ENCODE measurements at regions not wholly inside any gene's neighbourhood (a gene's known extent, or its start where the extent isn't known, plus 50 kb on each side); places are given as distances from the start of the nearest gene placed in this dataset.
A peak's percentile ranks its signal among the peaks of the same experiment; 100 is the strongest.

DNA sequence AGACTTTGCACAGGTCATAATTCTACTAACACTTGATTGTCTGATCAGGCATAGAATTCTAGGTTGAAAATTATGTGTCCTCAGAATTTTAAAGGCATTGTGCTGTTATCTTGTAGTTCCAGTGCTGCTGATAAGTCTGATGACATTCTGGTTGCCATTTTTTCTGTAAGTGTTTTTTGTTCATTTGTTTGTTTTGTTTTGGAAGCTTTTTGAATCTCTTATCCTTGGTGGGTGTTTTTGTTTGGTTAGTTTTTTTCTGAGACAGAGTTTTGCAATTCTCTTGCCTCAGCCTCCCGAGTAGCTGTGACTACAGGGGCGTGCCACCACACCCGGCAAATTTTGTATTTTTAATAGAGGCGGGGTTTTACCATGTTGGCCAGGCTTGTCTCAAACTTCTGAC, 178.9 kb downstream of the CCDC71L start:
- DNase-seq (ENCODE audit: low spot score): no peak

DNA sequence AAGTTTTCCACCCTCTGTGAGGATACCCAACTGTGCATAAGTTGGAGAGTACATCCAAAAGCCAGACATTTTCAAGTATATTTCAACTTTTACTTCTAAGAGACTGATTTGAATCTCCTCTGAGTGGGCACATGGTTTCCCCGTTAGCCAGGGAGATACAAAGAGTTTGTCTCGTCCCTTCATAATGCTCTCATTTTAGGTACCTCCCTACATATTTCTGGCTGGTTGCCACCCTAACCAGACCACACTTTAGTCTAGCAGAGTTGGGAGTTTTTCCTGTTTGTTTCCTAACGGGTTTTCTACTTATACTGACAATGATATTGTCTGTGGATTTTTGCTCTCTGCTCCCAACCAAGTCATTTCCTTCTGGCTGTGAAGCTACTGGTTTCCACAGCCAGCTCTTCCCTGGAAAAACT, 180.3 kb downstream of the CCDC71L start:
- DNase-seq (ENCODE audit: low spot score): no peak

DNA sequence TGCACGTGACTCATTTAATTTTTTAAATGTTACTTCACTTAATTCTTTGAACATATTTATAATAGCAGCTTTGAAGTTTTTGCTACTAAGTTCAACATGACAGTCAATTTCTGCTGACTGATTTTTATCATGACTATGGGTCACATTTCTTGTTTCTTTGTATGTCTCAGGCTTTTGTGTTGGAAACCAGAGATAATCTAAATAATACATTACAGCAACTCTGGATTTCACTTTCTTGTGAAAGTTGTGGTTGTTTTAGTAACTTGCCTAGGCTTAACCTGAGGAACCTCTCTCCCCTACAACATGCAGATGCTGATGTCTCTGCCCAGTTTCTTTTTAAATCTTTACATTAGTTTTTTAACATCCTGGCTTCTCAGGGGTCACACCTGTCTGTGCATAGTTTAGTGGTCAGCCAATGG, 180.8 kb downstream of the CCDC71L start:
- no peak for DNase-seq (ENCODE audit: low spot score)

DNA sequence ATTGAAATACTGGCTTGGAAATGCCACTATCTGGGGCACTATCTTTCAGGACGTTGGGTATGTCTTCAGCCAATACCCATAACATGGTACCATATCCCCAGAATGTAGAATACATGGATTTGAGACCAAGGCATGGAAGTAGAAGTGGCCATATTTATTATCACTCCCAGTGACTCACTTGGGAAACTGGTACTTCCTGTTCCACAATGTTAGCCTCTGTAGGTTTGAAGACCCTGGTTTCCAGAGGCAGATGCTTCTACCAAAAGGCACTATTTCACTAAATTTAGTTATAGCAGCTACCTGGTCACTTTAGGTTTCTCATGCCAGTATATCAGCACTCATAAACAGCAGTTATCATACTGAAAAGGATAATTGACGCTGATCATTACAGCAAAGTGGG, 184.2 kb downstream of the CCDC71L start:
- DNase-seq (ENCODE audit: low spot score): no peak

DNA sequence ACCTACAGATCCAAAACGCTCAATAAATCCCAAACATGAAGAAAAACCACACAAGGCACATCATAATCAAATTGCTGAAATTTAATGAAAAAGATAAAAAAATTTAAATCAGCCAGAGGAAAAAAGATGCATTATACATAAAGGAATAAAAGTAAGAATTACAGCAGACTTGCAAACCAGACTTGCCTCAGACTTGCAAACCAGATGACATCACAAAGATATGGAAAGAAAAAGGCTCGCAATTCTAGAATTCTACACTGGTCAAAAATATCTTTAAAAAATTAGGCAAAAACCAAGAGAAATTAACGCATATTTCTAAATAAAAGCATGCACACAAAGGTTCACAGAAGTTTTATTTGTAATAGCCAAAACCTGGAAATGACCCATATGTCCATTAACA, 188.0 kb upstream of the NAMPT start:
- no peak for DNase-seq (ENCODE audit: low spot score)

DNA sequence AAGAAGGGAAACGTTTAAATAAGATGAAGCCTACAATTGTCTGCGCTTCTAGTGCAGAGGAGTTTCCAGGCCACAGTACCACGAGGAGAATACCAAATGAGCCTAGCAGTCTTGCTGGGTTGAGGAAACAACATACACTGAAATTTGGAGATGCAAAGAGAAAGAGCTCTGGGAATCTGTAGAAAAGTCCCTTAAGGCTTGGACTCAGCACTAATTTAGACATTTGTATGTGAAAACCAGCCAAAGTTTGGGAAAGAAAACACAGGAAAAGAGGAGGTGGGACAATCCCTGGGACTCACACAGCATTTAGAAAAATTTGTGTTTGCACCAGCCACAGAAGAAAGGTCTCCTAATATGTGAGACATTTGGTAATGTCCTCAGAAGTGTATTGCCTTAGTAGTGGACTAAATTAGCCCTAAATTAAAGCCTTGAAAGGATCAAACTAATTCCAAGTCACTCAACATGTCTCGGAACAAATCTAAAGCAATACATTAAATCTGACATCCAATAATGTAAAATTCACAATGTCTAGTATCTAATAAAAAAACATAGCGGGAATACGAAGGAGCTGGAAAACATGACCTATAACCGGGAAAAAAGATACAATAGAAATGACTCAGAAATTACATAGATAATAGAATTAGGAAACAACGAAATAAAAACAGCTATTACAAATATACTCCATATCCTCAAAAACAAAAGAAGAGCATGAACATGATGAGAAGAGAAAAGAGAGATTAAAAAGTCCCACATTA, 187.1 kb upstream of the NAMPT start:
- DNase-seq (ENCODE audit: low spot score): no peak

DNA sequence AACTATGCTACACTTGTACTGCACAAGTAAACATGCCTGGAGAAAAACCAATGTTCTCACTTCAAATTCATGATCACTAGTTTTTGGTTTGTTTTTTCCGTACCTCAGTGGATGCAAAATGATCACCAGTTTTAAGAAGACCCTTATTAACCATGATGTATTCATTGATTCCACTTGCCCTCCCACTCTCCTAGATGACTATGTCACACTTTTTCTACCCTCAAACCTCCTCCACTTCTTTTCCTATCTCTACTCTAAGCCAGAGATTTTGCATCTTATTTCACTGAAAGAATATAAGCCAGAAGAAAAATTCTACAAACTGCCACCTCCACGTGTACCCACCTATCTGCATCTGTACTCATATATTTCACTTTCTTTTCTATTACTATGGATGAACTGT, 186.2 kb upstream of the NAMPT start:
- no peak for DNase-seq (ENCODE audit: low spot score)

DNA sequence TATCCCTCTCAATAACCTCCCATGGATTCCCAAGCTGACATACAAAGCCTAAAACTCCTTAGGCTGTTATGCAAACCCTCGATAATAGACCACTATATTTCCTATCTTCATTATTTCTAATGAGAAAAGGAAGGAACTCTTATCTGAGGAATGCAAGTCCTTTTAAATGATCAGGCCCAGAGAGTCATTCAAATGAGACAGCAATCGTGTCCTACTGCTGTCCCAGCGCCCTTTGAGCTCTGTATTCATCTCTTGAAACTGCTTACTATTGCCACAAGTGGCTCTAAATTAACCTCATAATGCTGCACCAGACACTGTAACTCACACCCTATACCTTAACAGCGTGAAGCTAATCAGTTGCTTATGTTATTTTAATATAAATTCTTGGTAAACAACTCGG, 182.1 kb upstream of the NAMPT start:
- no peak for DNase-seq (ENCODE audit: low spot score)

DNA sequence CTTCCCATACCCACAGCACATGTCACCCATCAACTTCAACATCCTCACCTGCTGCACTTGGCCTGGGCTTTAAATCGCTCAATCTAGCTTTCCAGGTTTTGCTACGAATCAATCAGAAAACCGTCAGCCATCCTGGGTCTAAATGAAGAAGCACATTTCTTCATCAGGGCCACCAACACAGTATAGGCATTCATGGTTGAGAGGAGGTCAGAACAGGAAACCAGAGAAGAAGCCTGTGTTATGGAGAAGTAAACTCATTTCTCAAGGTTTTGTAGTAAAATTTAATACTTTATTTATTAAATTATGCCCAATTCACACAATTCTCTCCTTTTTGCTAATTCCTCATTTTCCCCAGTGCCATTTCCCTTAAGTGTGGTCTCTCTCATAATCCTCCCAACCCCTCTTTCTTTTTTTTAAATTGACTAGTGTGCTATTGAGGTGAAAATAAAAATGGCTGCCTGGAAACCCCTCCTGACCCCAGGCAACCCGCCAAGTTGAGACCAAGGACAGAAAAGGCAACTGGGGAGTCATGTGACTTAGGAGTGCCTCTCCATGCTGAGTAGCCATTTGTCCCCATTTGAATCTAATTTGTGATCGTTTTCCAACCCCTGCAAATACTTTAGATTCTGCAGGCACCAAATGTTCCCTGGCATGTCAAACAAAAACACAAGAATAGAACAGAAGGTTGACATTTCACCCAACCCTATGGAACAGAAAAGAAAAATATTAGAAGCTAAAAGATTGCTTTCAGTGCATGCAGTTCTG, 181.1 kb upstream of the NAMPT start:
- DNase-seq (ENCODE audit: low spot score): no peak

DNA sequence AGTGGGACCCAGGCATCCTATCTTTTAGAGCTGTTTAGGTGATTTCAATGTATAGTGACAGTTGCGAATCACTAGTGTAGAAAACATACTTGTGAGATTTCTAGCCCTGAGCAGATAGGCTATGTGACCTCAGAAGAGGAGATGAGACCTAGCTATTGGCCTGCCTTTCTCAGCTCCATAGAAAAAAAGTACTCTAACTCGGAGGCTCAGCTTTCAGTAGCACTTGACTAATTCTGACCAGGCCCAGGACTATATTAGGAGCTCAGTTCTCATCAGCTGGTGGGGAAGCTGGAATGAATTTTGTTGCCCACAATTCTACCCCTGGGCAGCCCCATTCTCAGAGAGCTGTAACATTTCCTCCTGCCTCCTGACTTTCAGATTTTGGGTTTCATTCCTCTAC, 179.9 kb upstream of the NAMPT start:
- no peak for DNase-seq (ENCODE audit: low spot score)

DNA sequence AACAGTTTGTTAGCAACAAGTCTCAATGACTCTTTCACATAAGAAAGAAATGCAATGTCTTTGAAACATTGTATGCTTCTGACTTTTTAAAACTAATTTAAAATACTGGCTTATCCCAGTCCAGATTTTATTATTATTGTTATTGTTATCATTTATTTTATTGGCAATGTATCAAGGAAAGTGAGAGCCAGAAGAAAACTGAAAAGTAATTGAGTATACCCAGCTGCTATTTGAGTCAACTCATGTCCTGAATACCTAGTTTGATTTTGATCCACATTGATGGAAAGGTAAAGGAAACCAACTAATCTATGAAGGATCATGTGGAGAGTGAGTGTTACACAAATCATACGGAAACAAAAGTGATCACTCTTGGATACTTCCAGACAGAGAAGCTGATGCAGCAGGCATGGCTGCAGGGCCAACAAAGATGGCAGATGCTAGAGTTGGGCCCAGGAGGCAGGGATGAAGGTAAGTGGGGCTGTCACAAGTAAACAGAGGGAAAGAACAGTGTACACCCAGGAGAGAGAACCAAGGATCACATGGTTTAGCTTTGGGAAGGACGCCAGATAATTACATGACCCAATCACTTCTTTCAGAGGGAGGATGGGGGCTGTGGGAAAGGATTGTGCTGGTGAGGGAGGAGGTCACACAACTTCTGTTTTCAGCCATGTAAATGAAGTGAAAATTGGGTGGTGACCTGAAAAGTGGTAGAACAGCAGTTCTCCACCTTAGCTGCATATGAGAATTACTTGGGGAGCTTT, 179.2 kb upstream of the NAMPT start:
- DNase-seq (ENCODE audit: low spot score): no peak

DNA sequence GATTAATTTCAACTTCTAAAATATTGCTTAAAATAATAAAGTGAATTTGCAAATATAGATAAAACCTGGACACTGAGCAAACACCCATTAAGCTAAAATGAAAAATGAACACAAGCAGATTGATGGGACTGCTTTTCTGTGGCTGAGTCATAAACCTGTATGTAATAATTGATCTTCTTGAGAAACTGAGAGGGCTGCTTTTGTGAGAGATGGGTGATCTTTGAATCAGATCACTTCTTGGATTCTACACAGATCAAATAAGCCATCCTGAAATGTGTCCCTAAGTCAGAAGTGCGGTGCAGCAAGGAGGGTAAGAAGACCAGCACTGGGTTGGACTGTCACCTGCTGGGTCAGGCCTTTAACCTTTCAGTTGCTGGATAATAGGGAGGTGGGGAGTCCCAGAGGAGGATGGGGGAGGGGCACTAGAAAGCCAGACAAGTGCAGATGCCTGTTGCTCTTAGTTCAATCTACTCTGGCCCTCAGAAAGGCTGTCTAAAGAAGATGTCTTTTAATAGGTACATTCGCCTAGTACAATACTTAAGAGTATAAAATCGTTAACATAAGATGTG, 178.2 kb upstream of the NAMPT start:
- DNase-seq (ENCODE audit: low spot score): no peak

DNA sequence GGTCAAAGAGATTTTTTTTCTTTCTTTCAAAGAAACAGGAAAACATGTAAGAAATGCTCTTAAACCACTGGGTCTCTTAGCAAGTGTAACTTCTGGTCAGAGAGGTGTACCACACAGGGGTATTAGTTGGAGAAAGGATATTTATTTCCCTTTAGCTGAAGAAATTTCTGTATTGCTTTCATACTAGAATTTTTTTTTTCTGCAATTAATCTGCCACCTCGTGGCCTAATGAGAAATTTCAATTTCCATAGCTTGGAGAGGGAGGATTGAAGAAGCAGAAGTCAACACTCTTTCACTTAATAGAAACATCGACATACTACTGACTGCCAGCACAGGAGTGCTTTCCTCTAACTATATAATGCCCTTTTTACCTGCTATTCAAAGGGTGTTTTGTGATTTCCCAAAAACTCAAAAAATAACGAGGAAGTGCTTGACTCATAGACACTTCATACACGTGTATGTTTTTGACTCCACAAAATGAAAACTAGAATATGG, 177.6 kb upstream of the NAMPT start:
- DNase-seq (ENCODE audit: low spot score): peak; percentile 45

DNA sequence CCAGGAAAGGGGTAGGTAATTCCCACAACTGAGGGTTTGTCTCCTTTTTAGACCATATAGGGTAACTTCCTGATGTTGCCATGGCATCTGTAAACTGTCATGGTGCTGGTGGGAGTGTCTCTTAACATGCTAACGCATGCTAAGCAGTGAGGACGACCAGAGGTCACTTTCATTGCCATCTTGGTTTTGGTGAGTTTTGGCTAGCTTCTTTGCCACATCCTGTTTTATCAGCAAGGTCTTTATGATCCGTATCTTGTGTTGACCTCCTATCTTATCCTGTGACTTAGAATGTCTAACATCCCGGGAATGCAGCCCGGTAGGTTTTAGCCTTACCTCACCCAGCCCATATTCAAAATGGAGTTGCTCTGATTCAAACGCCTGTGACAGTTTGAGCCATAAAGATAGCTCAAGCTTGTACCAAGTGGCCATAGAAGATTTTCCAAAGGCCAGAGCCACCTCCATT, 176.0 kb upstream of the NAMPT start:
- peak; percentile 42 for DNase-seq (ENCODE audit: low spot score)

DNA sequence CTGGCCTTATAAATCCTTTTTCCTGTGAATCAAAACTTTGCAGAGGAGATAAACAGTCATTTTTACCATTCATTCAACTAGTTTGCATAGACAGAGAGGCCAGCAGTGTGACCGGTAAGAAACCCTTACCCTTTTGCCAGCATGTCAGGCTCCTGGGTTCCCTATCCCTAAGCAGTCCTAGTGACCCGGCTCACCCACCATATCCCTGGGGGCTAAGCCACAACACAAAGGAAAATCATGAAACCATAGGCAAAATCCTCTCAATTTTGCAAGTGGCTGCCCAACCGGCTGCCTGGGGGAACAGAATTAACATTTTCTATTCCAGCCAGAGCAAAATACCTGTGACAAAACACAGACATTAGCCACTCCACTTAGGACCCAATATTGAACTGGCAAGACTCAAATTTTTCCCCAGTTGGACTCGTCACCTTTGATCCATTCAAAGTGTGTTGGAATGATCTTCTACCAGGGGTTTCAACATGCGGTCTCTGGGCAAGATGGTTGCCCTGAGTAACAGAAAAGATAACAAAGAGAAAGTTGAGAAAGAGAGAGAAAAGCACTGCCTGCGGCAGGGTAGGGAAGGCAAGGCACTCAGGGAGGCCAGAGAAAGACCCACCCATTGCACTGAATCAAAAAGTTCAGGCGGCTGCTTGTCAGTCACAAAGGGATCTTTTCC, 174.8 kb upstream of the NAMPT start:
- no peak for DNase-seq (ENCODE audit: low spot score)

DNA sequence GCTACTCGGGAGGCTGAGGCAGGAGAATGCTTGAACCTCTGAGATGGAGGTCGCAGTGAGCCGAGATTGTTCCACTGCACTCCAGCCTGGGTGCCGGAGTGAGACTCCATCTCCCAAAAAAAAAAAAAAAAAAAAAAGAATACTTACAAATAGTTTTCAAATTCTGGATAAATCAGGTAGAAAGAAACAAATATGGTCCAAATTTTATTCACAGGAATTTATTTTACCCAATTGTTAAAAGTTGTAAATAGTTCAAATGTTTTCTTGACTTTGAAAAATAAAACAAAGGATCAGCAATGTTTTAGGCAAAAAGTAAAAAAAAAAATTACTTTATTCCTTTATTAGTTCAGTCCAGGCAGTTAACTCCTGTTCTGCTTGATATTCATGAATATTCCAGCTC, 172.9 kb upstream of the NAMPT start:
- DNase-seq (ENCODE audit: low spot score): no peak

DNA sequence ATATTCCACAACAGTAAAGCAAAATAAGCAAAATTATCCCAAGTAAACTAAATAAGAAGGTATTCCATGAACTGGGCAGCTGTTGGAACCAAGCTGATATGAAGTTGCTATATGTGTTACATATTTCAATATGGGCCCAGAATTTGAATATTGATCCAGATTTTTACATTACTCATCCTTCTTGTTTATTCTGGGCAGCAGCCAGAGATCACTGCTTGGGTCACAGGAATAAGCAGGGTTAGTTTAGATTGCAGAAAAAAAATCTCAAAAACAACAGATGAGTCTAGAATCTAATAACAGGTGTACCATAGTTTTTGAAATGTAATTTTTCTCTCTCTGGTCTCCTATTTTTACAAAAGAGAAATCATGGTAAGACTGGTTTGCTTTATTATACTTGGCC, 171.5 kb upstream of the NAMPT start:
- no peak for DNase-seq (ENCODE audit: low spot score)

DNA sequence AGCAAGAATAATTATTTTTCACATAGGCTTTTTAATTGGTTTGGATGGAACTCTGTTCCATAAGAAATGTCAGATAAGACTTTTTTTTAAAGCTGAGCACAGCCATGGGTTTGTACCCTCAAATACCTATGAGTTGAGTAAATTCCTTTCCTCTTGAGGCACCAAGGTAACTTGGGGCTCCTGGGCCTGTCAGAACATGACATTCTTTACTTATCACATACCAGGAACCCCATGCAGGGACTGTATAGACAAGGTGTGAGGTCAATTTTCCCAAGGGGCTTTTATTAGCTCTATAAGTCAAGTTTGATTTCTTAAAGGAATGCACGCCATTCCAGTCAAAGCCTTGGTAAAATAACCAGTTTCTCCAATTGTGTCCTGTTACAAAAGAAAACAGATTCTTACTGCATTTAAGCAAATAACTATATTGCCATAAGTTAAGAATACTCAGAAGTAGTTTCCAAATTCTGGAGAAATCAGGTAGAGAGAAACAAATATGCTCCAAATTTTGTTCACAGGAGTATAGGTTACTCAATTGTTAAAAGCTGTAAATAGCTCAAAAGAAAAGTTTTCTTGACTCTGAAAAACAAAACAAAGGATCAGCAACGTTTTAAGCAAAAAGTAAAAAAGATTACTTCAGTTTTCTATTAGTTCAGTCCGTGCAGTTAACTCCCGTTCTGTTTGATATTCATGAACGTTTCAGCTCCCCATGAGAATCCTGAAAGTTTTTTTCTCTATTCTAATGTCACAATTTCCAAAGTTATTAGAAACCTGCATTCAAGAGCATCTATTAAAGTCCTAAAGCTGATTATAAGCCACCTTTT, 167.5 kb upstream of the NAMPT start:
- no peak for DNase-seq (ENCODE audit: low spot score)

DNA sequence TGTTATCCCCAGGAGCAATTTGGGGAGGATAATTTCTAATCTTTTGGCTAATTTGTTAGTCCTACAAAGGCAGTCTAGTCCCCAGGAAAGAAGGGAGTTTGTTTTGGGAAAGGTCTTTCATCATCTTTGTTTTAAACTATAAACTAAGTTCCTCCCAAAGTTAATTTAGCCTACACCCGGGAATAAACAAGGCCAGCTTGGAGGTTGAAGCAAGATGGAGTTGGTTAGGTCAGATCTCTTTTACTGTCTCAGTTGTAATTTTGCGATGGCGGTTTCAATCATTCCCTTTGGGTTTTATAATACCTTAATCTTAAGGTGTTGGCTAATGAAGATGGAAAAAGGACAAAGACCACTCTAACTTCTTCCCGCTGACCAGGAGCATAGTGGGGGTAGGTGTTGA, 166.4 kb upstream of the NAMPT start:
- DNase-seq (ENCODE audit: low spot score): no peak

DNA sequence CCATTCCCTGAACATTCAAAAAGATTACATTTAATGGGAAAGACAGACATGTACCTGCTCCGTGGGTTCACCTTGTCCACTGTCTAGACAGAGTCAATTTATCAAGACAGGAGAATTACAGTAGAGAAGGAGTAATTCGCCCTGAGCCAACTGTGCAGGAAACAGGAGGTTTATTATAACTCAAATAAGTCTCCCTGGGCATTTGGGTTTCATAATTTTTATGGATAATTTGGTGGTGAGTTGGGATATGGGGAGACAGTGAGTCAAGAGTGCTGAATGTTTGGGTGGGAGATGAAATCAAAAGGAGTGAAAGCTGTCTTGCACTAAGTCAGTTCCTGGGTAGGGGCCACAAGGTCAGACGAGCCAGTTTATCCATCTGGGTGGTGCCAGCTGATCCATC, 165.9 kb upstream of the NAMPT start:
- no peak for DNase-seq (ENCODE audit: low spot score)
